Cardiac muscle cell (in vitro differentiated cells and primary cell): ENCODE measurements at regions not wholly inside any gene's neighbourhood (a gene's known extent, or its start where the extent isn't known, plus 50 kb on each side); places are given as distances from the start of the nearest gene placed in this dataset.

Source experiments
- DNase-seq, 2 donors: peaks; one replicate each; pipeline versions ENCODE4 v3.0.0 to v3.0.0-alpha.2; 2010 to 2017; ENCODE audit warnings: low read depth in 1 of 2, low spot score in 1 of 2
- H3K27ac ChIP-seq: fragments of 200-600 bp; sonication (generic); 2 replicates; pipeline ENCODE4 v1.5.1; 2016
- H3K27me3 ChIP-seq: fragments of 200-600 bp; sonication (generic); 2 replicates; pipeline ENCODE4 v1.6.0; 2016; ENCODE audit warnings: control low read depth
- H3K36me3 ChIP-seq: fragments of 200-600 bp; sonication (generic); 2 replicates; pipeline ENCODE4 v1.5.1; 2016; ENCODE audit warnings: control low read depth
- H3K4me1 ChIP-seq: fragments of 200-600 bp; sonication (generic); 2 replicates; pipeline ENCODE4 v1.8.1; 2017; ENCODE audit warnings: low read depth, mild to moderate bottlenecking, mixed run types
- H3K4me3 ChIP-seq: fragments of 200-600 bp; sonication (generic); 2 replicates; pipeline ENCODE4 v1.5.1; 2016; ENCODE audit warnings: mild to moderate bottlenecking
- H3K9me3 ChIP-seq: fragments of 200-600 bp; sonication (generic); 2 replicates; pipeline ENCODE4 v1.5.1; 2017; ENCODE audit warnings: low read depth, mild to moderate bottlenecking, control low read depth
- CTCF ChIP-seq: IDR thresholded peaks from 2 replicates; pipeline ENCODE4 v1.5.1; 2012; ENCODE audit warnings: low read depth, mild to moderate bottlenecking, low read length

DNA sequence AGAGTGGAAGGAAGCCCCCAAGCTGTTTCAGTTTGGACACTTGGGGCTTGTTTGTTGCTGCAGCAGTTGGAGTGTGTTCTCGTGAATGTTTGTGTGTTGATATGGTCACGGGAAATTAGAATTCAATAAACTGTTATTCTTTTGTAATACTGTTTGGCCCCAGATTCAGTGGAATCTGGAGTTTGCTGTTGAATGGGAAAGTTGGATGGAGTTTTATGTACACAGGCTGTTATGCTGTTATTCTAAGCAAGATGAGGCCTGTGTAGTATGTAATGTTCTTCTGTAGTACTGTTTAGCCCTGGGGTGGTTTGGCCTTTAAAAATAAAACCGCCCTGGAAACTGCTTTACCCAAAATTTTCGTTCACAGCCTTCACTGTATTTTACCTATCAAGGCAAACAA, 810.4 kb upstream of the HS6ST1 start:
- Histone ChIP-seq H3K36me3 (no peaks in the 10 kb centered on the region), H3K4me1 (no peaks in the 10 kb centered on the region), H3K27me3 (no peaks in the 10 kb centered on the region), H3K9me3 (no peaks in the 10 kb centered on the region), H3K4me3 (no peak overlapping the region), H3K27ac (no peak overlapping the region)
- no peak for TF ChIP-seq CTCF
- DNase-seq, result no peak

DNA sequence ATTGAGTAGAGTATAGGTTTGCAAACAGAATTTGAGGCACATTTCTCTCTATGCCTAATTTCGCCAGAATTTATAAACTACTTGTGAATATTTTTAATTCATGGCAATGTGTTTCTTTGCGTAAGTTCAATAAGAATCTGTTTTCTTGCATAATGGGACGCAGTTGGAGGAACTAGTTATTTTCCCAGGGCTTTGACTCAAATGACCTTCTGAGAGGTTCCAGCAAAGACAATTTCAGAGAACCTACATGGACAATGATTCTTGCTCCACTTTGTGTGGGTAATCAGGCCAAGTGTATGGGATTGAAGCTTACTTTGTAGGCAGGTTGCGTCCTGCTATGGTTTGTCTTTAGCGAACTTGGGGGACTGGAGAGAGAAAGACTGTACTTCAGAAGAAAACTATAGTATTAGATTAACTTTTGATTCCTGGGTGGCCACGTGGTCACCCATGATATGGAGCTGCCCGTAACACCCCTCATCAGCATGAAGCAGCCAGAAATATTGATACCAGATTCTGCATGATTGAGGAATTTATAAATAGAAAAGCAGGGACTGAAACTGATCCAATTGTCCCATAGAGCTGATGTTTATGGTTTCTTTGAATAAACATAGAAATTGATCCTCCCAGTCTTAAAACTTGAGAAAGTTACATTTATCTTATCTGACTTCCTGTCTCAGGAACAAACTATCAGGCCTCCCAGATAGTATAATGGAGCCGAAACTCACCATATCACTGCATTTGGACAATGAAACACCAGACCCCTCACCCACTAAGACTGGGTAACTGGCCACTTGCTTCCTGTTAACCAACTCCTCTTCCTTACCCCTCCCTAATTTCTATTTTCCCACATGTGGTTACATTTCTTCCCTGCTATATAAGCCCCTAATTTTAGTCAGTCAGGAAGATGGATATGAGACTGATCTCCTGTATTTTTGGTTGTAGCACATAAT, 815.3 kb upstream of the HS6ST1 start:
- no peaks in the 10 kb centered on the region for H3K9me3 ChIP-seq

GRCh38 chr2:129135017-129135416, 816.3 kb upstream of the HS6ST1 start:
- H3K27me3 ChIP-seq, result no peaks in the 10 kb centered on the region
- H3K9me3 ChIP-seq, result no peaks in the 10 kb centered on the region
- H3K4me3 ChIP-seq, result no peak overlapping the region
- no peak for TF ChIP-seq CTCF
- no peaks in the 10 kb centered on the region for H3K4me1 ChIP-seq
- DNase-seq, result no peak
- H3K36me3 ChIP-seq, result no peaks in the 10 kb centered on the region
- H3K27ac ChIP-seq, result no peak overlapping the region

More for the DNA sequence above, 815.3 kb upstream of the HS6ST1 start:
- peak in 1 of 2 donors; percentile 23 for DNase-seq
- TF ChIP-seq CTCF, result no peak
- Histone ChIP-seq H3K36me3 (no peaks in the 10 kb centered on the region), H3K27me3 (no peaks in the 10 kb centered on the region), H3K4me3 (no peak overlapping the region), H3K27ac (no peak overlapping the region), H3K4me1 (no peaks in the 10 kb centered on the region)

- no peak overlapping the region for H3K4me3 ChIP-seq
- no peak for TF ChIP-seq CTCF
- DNase-seq, result no peak
- no peaks in the 10 kb centered on the region for H3K4me1 ChIP-seq
- no peak overlapping the region for H3K27ac ChIP-seq
- H3K36me3 ChIP-seq, result no peaks in the 10 kb centered on the region
- H3K27me3 ChIP-seq, result no peaks in the 10 kb centered on the region
- no peaks in the 10 kb centered on the region for H3K9me3 ChIP-seq
Observed at GRCh38 chr2:129139380-129139779, 820.7 kb upstream of the HS6ST1 start.

DNA sequence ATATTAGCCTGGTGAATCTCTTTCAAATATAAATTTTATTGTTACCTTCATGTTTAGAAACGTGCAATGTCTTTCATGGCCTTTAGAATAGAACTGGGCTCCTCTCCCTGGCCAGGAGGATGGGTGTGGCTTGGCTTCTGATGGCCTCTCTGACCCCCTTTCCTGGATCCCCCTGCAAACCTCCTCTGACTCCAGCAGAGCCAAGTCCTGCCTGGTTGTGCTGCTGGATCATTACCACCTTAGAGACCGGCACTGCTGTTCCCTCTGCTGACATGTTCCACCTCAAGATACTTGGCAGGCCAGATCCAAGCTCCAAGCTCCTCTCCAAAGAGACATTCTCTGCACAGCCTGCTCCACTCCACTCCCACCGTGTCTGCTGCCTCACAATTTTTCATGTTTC, 823.8 kb upstream of the HS6ST1 start:
- no peaks in the 10 kb centered on the region for H3K27me3 ChIP-seq
- TF ChIP-seq CTCF, result no peak

More for the DNA sequence above, 823.8 kb upstream of the HS6ST1 start:
- Histone ChIP-seq H3K27ac (no peak overlapping the region), H3K4me1 (no peaks in the 10 kb centered on the region), H3K36me3 (no peaks in the 10 kb centered on the region), H3K4me3 (no peak overlapping the region), H3K9me3 (no peaks in the 10 kb centered on the region)
- no peak for DNase-seq
